Activated gamma-delta T cell treated with Interleukin-2 at 50 U/mL for 16 hours (primary cell): ENCODE measurements at regions not wholly inside any gene's neighbourhood (a gene's known extent, or its start where the extent isn't known, plus 50 kb on each side); places are given as distances from the start of the nearest gene placed in this dataset.

Source experiments
- DNase-seq: peaks from one replicate; pipeline ENCODE4 v3.0.0-alpha.2; 2020

DNA sequence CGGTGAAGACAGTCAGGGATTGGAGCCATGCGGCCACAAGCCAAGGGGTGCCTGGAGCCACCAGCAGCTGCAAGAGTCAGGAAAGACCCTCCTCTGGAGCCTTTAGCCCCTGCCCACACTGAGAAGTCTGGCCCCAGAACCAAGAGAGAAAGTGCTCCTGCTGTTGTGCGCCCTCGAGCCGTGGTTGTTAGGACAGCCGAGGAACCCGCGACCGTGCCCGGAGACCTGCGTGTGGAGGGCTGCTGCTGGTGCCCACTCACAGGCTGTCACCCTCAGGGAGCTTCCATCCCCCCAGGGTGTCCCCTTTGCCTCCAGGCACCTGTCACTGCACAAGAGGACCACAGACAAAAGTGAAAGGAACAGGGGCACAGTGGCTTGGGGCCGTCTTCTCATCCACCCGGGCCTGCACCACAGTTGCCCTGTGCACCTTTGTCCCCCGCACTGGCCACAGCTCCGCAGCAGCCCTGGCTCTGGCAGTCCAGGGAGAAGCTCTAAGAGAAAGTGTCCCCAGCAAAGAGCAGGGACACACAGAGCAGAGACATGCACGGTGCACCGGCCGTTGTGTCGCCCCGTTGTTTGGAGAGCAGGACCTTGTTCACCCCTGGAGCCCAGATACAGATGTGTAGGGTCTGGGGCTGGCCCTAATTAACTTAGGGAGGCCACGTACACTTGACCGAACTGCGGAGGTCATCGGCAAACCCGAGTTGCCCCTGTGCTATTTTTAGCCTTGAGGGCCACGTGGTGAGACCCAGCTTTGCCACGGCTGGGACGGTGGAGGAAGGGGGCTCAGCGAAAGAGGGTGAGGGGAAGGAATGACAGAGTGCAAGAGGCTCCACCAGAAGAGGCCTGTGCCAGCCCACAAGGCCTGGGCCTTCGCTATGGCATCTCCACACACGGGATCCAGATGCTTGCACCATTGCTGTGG is 329.2 kb downstream of the C16orf95 start:
- DNase-seq = no peak

- no peak for DNase-seq
These were observed 328.1 kb downstream of the C16orf95 start for GRCh38 chr16:86988920-86989696.

DNA sequence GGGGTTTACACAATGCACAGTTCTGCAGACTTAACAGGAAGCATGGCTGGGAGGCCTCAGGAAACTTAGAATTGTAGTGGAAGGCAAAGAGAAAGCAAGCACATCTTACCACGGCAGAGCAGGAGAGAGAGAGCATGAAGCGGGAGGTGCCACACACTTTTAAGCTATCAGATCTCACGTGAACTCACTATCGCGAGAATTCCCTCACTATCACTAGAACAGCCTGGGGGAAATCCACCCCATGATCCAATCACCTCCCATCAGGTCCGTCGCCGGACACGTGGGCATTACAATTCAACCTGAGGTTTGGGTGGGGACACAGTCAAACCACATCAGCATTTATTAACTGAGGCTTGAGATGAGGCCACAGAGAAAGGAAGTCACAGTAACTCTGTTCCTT is 326.7 kb downstream of the C16orf95 start:
- no peak for DNase-seq

DNA sequence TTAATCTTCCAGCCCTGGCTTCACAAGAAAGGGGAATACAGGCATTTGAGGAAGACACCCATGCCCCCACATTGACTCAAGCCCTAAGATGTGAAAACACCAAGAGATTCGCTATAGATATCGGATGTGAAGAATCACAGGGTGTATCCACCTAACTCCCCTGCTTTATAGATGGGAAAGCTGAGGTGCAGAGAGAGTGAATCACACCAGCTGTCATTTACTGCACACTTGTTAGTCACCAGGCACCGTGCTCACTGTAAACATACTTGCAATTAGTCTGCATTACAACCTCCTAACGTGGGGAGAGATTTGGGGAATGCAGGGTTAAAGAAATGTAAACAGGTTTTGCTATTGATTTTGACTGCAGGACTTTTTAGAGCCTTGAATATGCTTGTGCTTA is 325.5 kb downstream of the C16orf95 start:
- DNase-seq = no peak

GRCh38 chr16:86992587-86992986 is 324.6 kb downstream of the C16orf95 start:
- no peak for DNase-seq

DNA sequence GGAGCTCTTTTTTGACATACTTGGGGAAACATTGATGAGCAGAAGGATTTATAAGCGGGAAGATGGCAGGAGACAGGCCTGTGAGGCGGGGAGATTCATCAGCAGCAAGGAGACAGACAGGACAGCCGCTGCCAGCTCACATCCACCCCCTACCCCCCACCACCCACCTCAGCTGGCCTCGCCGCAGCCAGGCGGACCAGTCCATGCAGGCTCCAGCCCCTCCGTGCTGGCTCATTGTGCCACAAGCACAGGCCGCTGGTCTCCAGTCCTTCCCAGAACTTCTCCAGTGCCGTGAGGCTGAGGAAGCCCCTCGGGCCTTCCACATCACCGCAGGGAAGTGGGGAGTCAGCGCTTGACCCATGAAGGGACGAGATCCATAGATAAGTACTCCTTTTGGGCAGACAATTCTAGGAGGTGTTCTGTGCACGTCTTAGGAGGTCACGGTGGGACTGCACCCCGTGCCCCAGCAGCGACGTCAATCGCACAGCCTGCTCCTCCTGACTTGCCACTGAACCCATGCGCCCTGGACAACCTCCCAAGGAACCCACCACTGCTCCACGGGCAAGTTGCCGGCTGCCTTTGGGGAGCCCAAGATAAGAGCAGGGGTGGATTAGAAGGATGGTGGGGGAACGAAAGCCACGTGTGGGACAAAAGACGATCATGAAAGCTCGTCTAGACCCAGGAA is 323.6 kb downstream of the C16orf95 start:
- DNase-seq = no peak

DNA sequence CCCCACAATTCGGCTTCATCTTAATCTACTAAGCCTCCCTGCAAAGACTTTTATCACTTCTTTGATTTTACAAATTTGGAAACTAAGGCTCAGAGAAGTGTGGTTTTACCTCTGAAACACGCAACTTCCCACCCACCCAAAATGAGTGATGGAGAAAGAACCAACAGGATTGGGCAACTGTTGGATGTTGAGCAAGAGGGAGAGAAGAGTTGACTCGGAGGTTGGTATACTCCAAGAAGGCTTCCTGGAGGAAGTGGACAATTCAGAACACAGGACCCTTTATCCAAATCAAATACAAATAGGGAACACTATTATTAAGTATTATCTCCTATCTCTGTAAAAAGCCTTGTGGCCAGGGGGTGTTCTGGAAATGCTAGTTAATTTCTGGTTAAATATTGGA is 323.0 kb downstream of the C16orf95 start:
- DNase-seq = no peak

DNA sequence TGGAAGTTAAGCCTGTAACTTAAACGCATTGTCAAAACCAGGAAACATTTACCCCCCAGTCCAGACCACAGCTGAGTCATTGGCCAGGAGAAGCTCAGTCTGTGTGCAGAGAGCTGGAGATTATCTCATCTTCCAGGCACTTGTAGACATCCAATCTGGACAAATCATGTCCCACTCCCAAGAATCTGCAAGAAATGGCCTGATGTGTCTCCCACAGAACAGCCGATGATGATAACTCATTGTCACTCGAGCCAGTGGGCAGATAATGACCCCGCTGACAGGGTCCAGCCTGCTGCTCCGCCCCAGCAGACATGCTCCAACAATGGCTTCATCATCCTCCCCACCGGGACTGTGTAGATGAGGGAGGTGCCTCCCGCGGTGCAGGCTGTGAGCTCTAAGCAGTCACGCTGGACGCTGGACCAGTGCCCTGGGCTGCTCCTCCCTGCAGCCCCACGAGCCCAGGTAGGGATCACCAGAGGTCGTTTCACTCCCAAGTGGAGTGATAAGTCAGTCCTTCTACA is 322.5 kb downstream of the C16orf95 start:
- DNase-seq = no peak

DNA sequence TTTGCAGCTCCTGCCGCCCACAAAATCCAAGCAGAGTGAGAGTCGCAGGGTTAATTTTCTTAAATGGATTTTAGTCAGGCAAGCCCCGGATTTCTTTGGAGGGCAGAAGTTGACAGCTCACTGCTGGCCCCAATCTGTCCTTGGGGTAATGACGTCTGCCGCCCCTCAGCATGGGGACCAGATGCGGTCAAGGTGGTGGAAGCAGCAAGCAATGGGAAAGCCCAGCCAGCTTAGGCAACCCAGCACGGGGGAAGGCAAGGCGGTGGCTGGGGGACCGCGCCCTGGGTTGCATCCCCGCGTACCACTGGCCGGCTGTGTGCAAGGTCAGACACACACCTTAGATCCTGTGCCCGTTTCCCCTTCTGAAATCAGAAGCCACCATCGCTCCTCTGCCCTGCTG is 321.7 kb downstream of the C16orf95 start:
- DNase-seq = no peak

DNA sequence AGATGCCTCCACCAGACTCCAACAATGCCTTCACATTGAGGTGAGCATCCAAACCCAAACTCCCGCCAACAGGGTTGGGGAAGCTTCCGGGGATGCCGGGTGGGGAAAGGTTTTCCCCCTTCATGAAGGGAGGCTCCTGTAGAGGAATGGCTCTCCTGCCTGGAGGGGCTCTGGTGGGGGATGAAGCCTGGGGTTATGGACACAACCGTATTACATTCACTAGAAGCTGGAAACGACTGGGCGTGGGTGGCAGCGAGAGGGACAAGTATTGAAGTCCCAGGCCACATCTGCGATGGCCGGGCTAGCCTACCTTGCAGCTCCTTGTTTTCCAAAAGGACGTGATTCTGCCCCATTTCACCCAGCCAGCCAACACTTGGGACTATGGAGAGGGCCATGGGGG is 321.1 kb downstream of the C16orf95 start:
- DNase-seq = no peak

DNA sequence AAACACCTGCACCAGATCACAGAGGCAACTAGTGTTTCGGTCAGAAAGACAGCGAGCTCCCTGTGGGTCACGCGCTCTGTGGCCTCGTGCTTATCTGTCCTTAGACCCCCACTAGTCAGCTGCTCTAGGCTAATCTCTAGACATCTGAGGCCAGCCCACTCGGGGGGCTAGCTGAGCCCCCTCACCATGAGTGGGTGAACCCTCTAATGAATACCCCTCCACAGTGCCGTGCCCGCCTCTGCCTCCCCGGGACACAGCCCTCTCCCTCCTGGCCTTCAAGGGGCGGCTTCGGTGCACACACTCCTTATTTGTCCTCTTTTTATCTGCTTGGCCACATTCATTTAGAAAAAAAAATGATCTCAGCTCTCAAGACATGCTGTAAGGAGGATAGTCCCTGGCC is 320.1 kb downstream of the C16orf95 start:
- DNase-seq = no peak

- DNase-seq = no peak
These were observed 318.8 kb downstream of the C16orf95 start for GRCh38 chr16:86998196-86999001.

- no peak for DNase-seq
These were observed 317.2 kb downstream of the C16orf95 start for GRCh38 chr16:87000001-87000400.

DNA sequence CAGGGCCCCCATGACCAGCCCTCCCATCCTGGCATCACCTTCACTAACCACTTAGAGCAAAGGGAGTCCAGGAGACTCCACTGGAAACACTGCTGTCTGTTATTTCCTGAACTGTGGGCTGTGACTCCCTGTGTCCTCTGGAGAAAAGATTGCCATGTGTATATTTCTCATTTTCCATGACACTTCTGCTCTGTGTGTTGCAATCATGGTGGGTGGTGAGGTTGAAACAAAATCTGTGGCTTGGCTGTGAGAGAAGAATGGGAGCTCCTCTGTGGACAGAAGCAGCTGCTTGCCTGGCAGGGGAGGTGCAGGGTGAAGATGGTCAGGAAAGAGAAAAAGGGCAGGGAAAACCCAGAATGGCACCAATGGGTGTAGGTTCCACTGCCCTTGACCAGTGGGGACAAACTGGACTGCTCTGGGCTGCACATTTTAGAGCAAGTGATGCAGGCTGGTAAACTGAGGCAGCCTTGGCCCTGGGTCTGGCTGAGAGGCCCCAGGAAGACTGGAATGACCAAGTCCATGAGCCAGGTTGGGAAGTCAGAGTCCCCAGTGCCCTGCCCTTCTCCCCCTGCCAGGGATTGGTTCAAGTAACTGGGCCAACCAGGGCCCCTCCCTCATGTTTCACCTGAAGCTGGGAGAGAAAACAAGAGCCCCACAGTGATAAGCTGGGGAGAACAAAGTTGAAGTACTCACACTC is 314.3 kb downstream of the C16orf95 start:
- DNase-seq = no peak

DNA sequence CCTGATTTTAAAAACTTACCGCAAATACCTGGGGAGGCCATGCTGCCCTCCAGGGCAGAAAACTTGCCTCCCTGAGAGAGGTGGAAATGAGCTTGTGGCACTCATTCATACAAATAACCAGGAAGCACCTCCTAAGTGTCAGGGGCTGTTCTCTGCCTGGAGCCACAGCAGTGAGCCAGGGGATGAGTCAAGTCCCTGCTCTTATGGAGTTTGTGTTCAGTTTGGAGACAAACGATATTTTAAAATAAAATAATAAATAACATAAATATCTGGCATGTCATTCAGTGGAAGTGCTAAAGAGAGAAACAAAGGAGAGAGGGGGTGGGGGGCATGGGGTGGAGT is 313.8 kb downstream of the C16orf95 start:
- no peak for DNase-seq

GRCh38 chr16:87006021-87006420 is 311.2 kb downstream of the C16orf95 start:
- no peak for DNase-seq

- no peak for DNase-seq
These were observed 310.1 kb downstream of the C16orf95 start for GRCh38 chr16:87006789-87007745.

DNA sequence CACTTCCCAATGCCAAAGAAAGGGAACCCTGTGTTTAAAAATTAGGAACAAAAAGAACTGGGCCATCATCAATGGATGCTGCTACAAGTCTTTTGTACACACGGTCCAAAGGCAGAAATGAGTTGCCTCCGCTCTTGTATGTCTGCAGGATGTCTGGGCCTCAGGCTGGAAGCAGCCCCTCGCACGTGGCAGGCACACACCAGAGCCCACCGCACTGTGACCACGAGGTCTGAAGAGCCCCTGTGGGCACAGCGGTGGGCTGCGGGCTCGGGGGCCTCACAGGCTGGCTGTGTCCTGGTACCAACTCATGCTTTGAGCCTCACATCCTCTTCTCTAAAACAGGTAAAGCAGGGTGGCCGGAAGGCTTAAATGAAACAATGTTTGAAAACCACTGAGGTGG is 309.3 kb downstream of the C16orf95 start:
- no peak for DNase-seq

- DNase-seq = no peak
These were observed 308.5 kb downstream of the C16orf95 start for GRCh38 chr16:87008664-87009063.
